GM18507 (cell line): ENCODE measurements at regions not wholly inside any gene's neighbourhood (a gene's known extent, or its start where the extent isn't known, plus 50 kb on each side); places are given as distances from the start of the nearest gene placed in this dataset.

Experiments used
- DNase-seq: peaks from one replicate; pipeline ENCODE4 v3.0.0; 2011; ENCODE audit warnings: low read depth; ENCODE audit not compliant: insufficient read length; ENCODE audit errors: extremely low spot score
- FAIRE-seq: peaks from 2 replicates; lab custom pipeline; 2011; peaks lifted over from hg19 to GRCh38; lab: Jason Lieb, UNC

DNA sequence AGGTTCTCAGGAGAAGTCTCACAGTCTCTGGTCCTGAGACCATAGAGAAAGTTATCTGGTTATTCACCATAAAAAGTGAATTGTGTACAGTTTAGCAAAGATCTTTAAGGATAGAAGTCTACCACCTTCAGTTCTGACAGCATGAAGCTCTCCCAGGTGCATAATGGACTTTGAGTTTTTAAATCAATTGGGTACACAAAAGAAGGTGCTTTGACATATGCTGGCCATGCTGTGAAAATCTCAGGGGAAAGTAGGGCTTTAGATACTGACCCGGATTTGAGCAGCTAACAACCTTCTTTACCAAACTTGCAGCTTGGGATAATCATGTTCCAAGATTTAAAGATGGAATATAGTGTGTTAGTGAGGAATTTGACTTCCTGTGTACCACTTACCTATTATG lies 264.2 kb downstream of the ZSWIM6 start:
- FAIRE-seq (no peak), DNase-seq (no peak)

DNA sequence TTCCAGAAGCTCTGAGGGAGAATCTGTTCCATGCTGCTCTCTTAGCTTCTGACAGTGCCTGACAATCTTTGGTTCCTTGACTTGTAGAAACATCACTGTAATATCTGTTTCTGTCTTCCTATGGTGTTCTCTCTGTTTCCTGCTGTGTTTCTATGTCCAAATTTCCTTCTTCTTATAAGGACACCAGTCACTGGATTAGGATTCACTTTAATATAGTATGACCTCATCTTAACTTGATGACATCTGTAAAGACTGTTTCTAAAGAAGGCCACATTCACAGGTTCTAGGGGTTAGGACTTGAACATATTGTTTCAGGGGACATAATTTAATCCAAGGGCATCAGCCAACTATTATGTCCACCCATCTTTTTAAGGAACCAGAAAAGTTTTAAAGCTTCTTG lies 265.6 kb downstream of the ZSWIM6 start:
- FAIRE-seq = no peak
- no peak for DNase-seq

DNA sequence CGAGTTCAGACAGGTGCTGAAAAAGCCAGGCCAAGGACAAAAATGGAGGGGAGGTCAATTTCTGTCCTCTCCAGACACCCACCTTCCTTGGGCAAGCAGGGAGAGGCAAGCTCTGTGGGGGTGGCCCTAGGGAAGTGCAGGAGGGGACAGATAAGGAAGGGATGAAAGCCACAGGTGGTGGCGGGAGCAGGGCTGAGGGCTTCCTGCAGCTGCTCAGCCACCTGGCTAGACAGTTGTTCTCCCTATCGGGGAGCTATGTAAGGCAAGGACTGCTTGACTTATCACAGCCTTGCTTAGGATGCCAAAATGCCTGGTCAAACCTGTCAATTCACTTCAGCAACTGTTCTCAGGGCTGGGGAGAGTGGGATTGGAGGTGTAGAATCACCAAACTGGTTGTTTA lies 266.1 kb downstream of the ZSWIM6 start:
- no peak for DNase-seq
- FAIRE-seq = no peak

DNA sequence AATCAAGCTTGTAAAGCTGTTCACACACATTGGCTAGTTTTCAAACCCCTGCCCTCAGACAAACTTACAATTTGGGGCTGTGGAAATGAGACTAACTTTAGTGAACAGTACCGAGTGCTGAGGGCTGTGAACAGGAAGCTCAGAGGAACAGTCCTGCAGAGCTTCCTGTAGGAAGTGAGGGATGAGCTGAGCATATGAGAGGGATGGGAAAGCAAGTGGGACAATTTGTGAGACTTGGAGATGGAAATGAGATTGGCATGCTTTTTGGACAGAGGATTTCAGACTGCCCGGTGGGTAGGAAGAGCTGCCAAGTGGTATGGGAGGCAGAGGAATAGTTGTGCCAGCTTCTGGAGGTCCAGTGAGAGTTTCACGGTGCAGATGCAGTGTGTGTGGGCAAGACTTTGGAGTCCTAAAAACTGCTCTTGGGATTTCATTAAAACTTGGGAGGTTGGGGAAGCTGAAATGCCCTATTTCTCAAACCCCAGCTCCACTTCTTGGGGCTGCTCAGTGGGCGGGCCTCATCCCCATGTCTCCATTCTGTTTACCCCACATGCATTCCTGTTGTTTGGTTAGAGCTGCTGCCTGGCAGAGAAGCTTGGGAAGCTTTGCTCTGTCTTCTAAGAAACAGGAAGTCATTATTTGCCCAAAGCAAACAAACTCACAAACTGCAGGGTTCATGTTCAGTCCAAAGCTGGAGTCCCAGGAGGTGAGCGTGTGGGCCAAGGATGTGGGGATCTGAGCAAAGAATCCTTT lies 267.5 kb downstream of the ZSWIM6 start:
- no peak for FAIRE-seq
- no peak for DNase-seq

- FAIRE-seq (no peak), DNase-seq (no peak)
These were observed 268.0 kb downstream of the ZSWIM6 start for GRCh38 chr5:61600123-61600444.

DNA sequence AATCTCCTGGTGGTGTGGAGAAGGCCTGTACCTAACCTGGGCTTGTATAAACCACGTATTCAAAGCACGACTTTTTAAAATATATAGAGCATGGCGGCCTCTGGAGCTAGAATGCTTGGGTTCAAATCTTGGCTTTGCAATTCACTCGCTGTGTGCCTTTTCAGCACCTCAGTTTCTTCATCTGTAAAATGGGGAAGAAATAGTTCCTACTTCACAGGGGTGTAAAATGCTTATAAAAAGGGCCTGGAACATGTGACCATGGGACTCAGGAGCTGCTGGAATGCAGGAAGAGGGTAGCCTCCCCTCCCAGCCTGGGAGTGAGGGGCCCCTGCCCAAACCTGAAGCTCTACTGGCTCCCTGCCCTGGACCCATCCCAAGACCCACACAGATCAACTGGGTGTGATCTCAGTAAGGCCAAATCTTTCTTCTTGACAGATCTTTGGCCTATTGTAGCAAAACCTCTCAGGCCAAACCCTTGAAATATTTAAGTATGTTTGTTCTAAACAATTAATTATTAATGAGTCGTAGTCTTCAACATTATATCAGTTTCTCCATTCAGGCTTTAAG lies 269.0 kb downstream of the ZSWIM6 start:
- DNase-seq (no peak), FAIRE-seq (no peak)

DNA sequence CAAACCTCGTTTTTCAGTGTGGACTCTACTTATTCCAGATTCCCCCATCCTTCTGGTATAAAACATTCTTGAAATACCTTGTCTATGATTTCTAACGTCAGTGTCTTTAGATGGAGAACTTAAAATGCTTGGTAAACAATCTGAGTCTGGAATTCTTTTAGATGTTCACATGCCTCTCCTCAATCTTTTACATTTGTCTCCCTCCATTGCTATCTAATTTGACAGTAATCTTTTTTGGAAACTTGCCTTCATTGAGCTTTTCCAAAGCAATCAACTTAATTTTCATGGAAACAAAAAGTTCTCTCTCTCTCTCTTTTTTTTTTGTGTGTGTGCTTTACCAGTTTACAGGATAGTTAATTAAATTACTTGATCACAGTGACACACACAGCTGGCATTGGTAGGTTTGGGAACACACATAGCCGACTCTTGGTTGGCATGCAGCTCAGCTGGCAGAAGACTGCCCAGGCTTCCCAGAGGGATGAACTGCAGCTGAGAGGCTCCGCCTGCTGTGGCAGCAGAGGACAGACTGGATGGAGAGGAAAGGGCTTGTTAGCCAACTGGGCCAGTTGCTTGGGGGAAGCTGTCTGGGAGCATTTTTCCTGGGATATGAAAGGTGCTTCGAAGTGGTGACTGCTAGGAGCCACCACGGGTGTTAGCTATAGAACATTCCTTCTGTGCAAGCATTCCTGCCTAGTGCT lies 271.3 kb downstream of the ZSWIM6 start:
- FAIRE-seq (no peak), DNase-seq (no peak)

GRCh38 chr5:61604076-61605025 lies 272.3 kb downstream of the ZSWIM6 start:
- DNase-seq = no peak
- FAIRE-seq = no peak

- no peak for FAIRE-seq
- DNase-seq = no peak
These were observed 278.0 kb downstream of the ZSWIM6 start for GRCh38 chr5:61609840-61610677.

DNA sequence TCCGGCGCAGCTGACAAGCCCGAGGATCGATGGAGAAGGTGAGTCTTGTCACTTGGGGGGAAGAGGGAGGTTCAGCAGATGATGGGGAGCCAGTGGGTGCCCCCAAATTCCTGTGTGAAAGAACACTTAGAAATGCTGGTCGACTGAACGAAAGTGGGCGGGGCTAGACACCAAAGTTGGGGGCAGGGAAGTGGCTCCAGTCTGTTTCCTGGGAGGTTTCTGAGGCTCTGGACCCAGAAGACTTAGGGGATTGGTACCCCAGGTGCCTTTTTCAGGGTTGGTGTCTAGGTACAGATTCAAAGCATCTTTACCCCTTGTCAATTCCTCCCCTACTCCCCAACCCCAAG lies 278.6 kb downstream of the ZSWIM6 start:
- FAIRE-seq = no peak
- DNase-seq = no peak

DNA sequence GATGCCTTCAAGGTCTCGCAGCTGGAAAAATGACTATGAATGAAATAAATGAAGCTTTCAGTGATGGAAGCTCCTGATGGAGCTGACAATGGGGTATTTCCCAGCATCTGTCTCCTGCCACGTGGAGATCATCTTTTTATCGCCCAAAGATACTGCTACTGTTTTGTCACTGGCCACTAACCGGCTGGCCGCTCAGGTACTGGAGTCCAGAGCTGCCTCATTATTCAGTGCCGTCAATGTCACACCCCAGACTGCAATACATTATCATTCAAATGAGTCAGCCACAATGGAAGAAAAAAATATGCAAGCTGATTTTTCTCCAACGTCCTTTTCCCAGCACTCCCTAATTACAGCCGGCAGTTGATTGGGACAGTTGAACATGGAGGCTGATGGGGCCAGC lies 280.4 kb downstream of the ZSWIM6 start:
- DNase-seq (no peak), FAIRE-seq (no peak)

GRCh38 chr5:61613679-61614078 lies 281.6 kb downstream of the ZSWIM6 start:
- FAIRE-seq (no peak), DNase-seq (no peak)

- no peak for DNase-seq
These were observed 282.5 kb downstream of the ZSWIM6 start for GRCh38 chr5:61614606-61615005.

DNA sequence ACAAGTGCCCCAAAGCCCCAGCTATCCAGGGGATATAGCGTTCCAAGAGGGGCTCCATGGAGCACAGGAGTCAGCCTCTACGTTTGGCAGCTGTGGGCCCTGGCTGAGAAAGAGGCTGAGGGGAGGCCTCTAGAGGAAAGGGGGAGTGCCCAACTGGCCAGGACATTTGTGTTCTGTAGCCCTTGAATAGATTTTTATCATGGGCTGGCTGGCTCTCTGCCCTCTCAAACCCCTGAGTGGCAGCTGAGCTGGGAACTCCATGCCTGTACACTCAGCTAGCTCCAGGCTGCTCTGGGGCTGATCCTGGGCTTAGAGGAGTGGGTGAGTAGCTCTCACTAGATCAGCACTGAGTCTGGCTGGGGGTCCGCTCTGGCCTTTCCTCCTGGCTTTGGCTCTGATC lies 285.0 kb downstream of the ZSWIM6 start:
- no peak for DNase-seq
- FAIRE-seq = no peak

More at GRCh38 chr5:61614606-61615005, 282.5 kb downstream of the ZSWIM6 start:
- FAIRE-seq = no peak

GRCh38 chr5:61617995-61618525 lies 286.0 kb downstream of the ZSWIM6 start:
- DNase-seq (no peak), FAIRE-seq (no peak)

DNA sequence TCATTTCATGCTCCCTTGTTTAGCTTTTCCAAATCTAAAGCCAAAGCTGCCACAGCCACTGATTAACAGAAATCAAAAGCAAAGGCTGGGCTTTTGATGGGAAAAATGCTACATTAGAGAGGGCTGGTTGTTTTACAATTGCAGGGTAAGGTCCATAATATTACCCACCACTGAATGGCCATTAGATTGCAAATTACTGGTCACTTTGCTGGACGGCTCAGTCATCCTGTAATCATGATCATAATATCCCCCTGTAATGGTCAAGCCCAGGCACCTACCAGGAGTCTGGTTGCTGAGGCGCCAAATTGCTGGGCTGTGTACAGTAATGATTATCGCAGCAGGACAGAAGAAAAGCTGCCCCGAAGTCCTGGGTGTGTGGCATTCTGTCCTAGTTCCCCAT lies 286.5 kb downstream of the ZSWIM6 start:
- FAIRE-seq = no peak
- DNase-seq = no peak

GRCh38 chr5:61619289-61619688 lies 287.2 kb downstream of the ZSWIM6 start:
- no peak for DNase-seq
- FAIRE-seq = no peak

DNA sequence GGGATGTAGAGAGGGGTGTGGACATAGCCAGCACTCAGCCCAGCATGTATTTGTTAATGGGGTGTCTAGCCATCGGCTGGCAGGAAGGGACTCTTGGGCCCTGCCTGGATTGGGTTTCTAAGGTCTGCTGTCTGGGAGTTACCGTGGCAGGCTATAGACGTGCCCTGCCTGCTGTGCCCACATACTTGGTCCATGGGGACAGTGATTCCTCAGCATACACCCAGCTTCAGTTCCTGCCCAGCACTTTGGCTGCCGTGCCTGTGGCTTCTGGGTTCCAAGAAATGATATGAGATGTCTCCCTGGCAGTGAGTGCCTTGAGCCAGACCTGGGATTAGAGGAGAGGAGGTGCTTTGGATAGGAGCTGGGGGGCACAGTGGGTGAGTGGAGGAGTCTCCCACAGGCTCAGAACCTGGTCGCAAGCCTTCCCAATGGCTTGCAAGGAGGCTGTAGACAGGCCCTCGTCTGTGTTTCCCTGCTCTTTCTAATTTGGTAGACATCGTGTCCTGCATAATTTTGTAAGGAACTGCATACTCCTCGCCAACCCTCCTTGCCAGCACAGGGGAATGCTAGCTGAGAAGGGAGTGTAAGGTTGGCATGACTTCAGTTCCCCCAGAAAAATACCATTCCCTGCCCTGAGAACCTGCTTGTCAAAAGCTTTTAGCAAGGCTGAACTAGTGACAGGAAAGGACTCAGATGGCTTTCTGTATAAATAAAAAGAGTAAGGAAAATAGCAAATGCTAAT lies 287.9 kb downstream of the ZSWIM6 start:
- no peak for FAIRE-seq
- no peak for DNase-seq
